HEK293 (cell line): ENCODE measurements at regions not wholly inside any gene's neighbourhood (a gene's known extent, or its start where the extent isn't known, plus 50 kb on each side); places are given as distances from the start of the nearest gene placed in this dataset.

Experiments
- CTCF ChIA-PET: fragments of 350-600 bp; formaldehyde crosslinking; extraction: SDS; loops from one replicate; lab custom pipeline; 2021; ENCODE audit warnings: antibody characterized with exemption; lab: Yijun Ruan, JAX
- POLR2A ChIA-PET: fragments of 300-600 bp; formaldehyde crosslinking; extraction: SDS; loops from one replicate; lab custom pipeline; 2020; ENCODE audit warnings: antibody characterized with exemption, inconsistent platforms; lab: Yijun Ruan, JAX
- H3K27ac ChIP-seq: fragments of 200-500 bp; sonication (Bioruptor generic); 2 replicates; pipeline ENCODE4 v1.5.1; 2014; ENCODE audit warnings: low read depth, low read length, control low read depth, inconsistent platforms; ENCODE audit errors: extremely low read depth
- H3K36me3 ChIP-seq, 2 experiments: fragments of 200-500 bp in 1 of 2; sonication (Bioruptor generic) in 1 of 2; 1 replicate in 1 of 2; 2 replicates in 1 of 2; pipeline ENCODE4 v1.5.1; 2014 to 2017; ENCODE audit warnings: inconsistent platforms in 2 of 2, low read length in 2 of 2; ENCODE audit not compliant: control insufficient read depth in 2 of 2, insufficient read depth in 1 of 2
- H3K4me1 ChIP-seq: fragments of 200-500 bp; sonication (Bioruptor generic); 2 replicates; pipeline ENCODE4 v1.5.1; 2014; ENCODE audit warnings: mild to moderate bottlenecking, low read length, inconsistent platforms; ENCODE audit not compliant: control insufficient read depth, insufficient read depth
- H3K4me3 ChIP-seq: 2 replicates; pipeline ENCODE4 v1.5.1; 2011; ENCODE audit warnings: low read depth, mild to moderate bottlenecking, control low read depth, low read length, moderate library complexity
- H3K9me3 ChIP-seq: fragments of 200-500 bp; sonication (Bioruptor generic); 2 replicates; pipeline ENCODE4 v1.5.1; 2014; ENCODE audit warnings: low read depth, low read length, inconsistent platforms; ENCODE audit not compliant: control insufficient read depth, insufficient read depth
- BCL11B ChIP-seq: fragments of 450-650 bp; formaldehyde crosslinking; IDR thresholded peaks from 2 replicates; pipeline ENCODE4 v1.5.1; 2016; ENCODE audit warnings: low read depth, missing biosample characterization, missing genetic modification characterization
- HIC1 ChIP-seq: fragments of 450-650 bp; formaldehyde crosslinking; IDR thresholded peaks from 2 replicates; pipeline ENCODE4 v1.5.1; 2016; ENCODE audit warnings: missing biosample characterization, missing genetic modification characterization
- HOXA7 ChIP-seq: sonication (generic); formaldehyde crosslinking; IDR thresholded peaks from 2 replicates; pipeline ENCODE4 v1.8.1; 2022; ENCODE audit warnings: missing genetic modification reagents, borderline replicate concordance
- PRDM4 ChIP-seq: fragments of 450-650 bp; formaldehyde crosslinking; IDR thresholded peaks from 2 replicates; pipeline ENCODE4 v1.5.1; 2017; ENCODE audit warnings: missing biosample characterization, missing genetic modification characterization
- PRDM6 ChIP-seq: fragments of 450-650 bp; formaldehyde crosslinking; IDR thresholded peaks from 2 replicates; pipeline ENCODE4 v1.5.1; 2017; ENCODE audit warnings: missing biosample characterization, missing genetic modification characterization
- SP3 ChIP-seq: fragments of 450-650 bp; formaldehyde crosslinking; IDR thresholded peaks from 2 replicates; pipeline ENCODE4 v1.5.1; 2016; ENCODE audit warnings: missing biosample characterization, missing genetic modification characterization
- YY1 ChIP-seq: fragments of 450-650 bp; formaldehyde crosslinking; IDR thresholded peaks from 2 replicates; pipeline ENCODE4 v1.5.1; 2018; ENCODE audit warnings: missing biosample characterization, missing genetic modification characterization
- ZBTB10 ChIP-seq: fragments of 450-650 bp; formaldehyde crosslinking; IDR thresholded peaks from 2 replicates; pipeline ENCODE4 v1.5.1; 2016; ENCODE audit warnings: missing biosample characterization, missing genetic modification characterization
- ZNF157 ChIP-seq: fragments of 450-650 bp; formaldehyde crosslinking; IDR thresholded peaks from 2 replicates; pipeline ENCODE4 v1.5.1; 2016; ENCODE audit warnings: missing biosample characterization, missing genetic modification characterization
- ZNF175 ChIP-seq: fragments of 450-650 bp; formaldehyde crosslinking; IDR thresholded peaks from 2 replicates; pipeline ENCODE4 v1.5.1; 2016; ENCODE audit warnings: missing biosample characterization, missing genetic modification characterization
- ZNF184 ChIP-seq: fragments of 450-650 bp; IDR thresholded peaks from 2 replicates; pipeline ENCODE4 v1.5.1; 2018; ENCODE audit warnings: missing biosample characterization, mild to moderate bottlenecking, missing genetic modification characterization
- ZNF391 ChIP-seq: fragments of 450-650 bp; formaldehyde crosslinking; IDR thresholded peaks from 2 replicates; pipeline ENCODE4 v1.5.1; 2016; ENCODE audit warnings: low read depth, missing biosample characterization, missing genetic modification characterization, borderline replicate concordance
- ZNF394 ChIP-seq: fragments of 450-650 bp; formaldehyde crosslinking; IDR thresholded peaks from 2 replicates; pipeline ENCODE4 v1.5.1; 2016; ENCODE audit warnings: missing biosample characterization, missing genetic modification characterization, mild to moderate bottlenecking, moderate library complexity, borderline replicate concordance
- ZNF398 ChIP-seq: fragments of 450-650 bp; formaldehyde crosslinking; IDR thresholded peaks from 2 replicates; pipeline ENCODE4 v1.5.1; 2017; ENCODE audit warnings: missing biosample characterization, missing genetic modification characterization
- ZNF664 ChIP-seq: fragments of 450-650 bp; formaldehyde crosslinking; IDR thresholded peaks from 2 replicates; pipeline ENCODE4 v1.5.1; 2016; ENCODE audit warnings: missing biosample characterization, missing genetic modification characterization
- ZNF777 ChIP-seq: fragments of 450-650 bp; formaldehyde crosslinking; IDR thresholded peaks from 2 replicates; pipeline ENCODE4 v1.5.1; 2017; ENCODE audit warnings: missing biosample characterization, missing genetic modification characterization, borderline replicate concordance
- ZNF830 ChIP-seq: fragments of 450-650 bp; IDR thresholded peaks from 2 replicates; pipeline ENCODE4 v1.5.0; 2018; ENCODE audit warnings: missing biosample characterization, missing genetic modification characterization, low read depth, mild to moderate bottlenecking, moderate library complexity
- TF ChIP-seq, protein P1 (sequence below): fragments of 450-650 bp; formaldehyde crosslinking; IDR thresholded peaks from 2 replicates; pipeline ENCODE4 v1.5.1; 2016; ENCODE audit warnings: missing biosample characterization, missing genetic modification characterization
- TF ChIP-seq, protein P2 (sequence below): fragments of 450-650 bp; formaldehyde crosslinking; IDR thresholded peaks from 2 replicates; pipeline ENCODE4 v1.5.1; 2016; ENCODE audit warnings: missing biosample characterization, missing genetic modification characterization

DNA sequence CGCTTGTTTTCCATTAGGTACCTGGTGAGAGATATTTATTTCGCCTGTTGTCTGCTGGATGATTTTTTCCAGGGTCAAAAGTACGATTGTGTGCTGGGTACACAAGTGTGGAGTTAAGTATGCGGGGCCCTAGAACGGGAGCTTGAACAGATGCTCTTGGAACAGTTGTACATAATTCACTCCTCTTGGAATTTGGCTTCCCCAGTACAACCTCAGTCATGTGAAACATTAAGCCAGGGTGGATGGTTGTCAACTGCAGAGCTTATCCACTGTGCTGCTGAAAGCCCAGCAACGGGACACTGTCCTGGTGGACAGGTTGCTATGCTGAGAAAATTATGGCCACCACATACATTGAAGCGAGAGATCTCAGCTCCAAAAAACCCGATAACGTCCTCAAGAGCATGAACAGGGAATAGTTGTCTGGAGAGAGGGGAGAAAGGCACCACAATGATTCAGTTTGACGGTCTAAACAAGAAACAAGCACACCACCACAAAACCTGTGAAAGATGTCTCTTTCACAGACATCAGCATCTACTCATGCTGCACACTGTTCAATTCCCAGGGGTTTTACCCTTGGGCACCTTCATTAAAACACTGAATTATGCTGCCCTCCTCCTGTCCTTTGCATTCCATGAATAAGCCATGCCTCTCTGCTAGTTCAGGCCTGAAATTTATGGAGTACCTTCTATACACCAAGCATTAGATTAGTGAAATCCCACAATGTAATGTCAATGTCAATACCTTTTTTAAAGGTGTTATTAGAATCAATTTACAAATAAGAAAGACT, 176.8 kb upstream of the TRIB2 start:
- Histone ChIP-seq H3K9me3 (no peaks in the 10 kb centered on the region), H3K4me3 (no peak overlapping the region)
- TF ChIP-seq ZNF391 (no peak), ZNF664 (tag by site-specific recombination) (no peak), YY1 (tag by site-specific recombination) (no peak), BCL11B (tag by site-specific recombination) (no peak), HOXA7 (CRISPR knock-in tag) (no peak), SP3 (tag by site-specific recombination) (no peak), ZBTB10 (tag by site-specific recombination) (no peak), HIC1 (tag by site-specific recombination) (no peak), ZNF175 (tag by site-specific recombination) (no peak), ZNF398 (tag by site-specific recombination) (no peak), ZNF184 (tag by site-specific recombination) (no peak), ZNF157 (tag by site-specific recombination) (no peak), ZNF394 (tag by site-specific recombination) (no peak), PRDM6 (tag by site-specific recombination) (no peak), PRDM4 (tag by site-specific recombination) (no peak), ZNF830 (tag by site-specific recombination) (no peak), ZNF777 (tag by site-specific recombination) (no peak)
- TF ChIP-seq, protein P1, sequence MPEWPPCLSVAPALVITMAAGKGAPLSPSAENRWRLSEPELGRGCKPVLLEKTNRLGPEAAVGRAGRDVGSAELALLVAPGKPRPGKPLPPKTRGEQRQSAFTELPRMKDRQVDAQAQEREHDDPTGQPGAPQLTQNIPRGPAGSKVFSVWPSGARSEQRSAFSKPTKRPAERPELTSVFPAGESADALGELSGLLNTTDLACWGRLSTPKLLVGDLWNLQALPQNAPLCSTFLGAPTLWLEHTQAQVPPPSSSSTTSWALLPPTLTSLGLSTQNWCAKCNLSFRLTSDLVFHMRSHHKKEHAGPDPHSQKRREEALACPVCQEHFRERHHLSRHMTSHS (tag by site-specific recombination) = no peak
- TF ChIP-seq, protein P2, sequence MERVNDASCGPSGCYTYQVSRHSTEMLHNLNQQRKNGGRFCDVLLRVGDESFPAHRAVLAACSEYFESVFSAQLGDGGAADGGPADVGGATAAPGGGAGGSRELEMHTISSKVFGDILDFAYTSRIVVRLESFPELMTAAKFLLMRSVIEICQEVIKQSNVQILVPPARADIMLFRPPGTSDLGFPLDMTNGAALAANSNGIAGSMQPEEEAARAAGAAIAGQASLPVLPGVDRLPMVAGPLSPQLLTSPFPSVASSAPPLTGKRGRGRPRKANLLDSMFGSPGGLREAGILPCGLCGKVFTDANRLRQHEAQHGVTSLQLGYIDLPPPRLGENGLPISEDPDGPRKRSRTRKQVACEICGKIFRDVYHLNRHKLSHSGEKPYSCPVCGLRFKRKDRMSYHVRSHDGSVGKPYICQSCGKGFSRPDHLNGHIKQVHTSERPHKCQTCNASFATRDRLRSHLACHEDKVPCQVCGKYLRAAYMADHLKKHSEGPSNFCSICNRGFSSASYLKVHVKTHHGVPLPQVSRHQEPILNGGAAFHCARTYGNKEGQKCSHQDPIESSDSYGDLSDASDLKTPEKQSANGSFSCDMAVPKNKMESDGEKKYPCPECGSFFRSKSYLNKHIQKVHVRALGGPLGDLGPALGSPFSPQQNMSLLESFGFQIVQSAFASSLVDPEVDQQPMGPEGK = no peak
- TF ChIP-seq, all 188 proteins: peak for 0
- CTCF ChIA-PET = interaction anchor here (0.6 to 1.4 kb wide), 4 partner anchors 9 to 859 kb away, joined by 3 to 6 read pairs (median 4); no protein-coding TSS in a partner anchor
- POLR2A ChIA-PET = no interaction called here
- no peaks in the 10 kb centered on the region for H3K4me1 ChIP-seq
- H3K36me3 ChIP-seq = no peaks in the 10 kb centered on the region
- no peak overlapping the region for H3K27ac ChIP-seq
